ENCODE measurements at regions not wholly inside any gene's neighbourhood (a gene's known extent, or its start where the extent isn't known, plus 50 kb on each side); places are given as distances from the start of the nearest gene placed in this dataset.

DNA sequence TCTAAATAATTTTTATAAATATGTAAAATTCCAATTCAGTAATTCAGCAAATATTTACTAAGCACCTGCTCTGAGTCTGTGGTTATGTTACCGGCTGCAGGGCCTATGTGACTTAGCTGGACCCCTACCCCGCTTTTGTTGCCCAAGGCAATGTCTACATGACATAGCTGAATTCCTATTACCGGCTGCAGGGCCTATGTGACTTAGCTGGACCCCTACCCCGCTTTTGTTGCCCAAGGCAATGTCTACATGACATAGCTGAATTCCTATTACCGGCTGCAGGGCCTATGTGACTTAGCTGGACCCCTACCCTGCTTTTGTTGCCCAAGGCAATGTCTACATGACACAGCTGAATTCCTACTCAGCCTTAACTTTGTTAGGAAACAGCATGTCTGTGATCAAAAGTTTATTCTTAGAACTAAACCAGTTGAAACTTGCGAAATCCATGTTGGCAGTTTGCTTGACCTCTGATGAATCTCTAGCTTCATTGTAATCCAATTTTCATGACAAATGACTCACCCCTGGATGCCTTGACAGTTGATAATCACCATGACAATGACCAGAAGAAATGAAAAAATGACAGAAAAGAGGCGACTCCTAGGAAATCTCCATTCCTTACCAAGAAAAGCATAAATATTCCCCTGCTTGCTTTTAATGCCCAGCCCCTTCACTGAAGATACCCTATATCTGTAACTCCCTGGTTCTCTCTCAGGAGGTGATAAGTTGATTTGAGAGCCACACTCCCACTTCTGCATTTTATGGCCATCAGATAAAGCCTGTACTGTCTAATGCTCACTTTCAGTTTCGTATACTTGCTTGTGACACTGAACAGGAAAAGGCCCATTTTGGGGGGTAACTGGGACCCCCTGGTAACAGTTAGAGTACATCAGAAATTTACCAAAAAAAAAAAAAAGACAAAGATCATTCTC, 148.4 kb upstream of the SYT10 start:
- TF ChIP-seq EZH2phosphoT487 (IDR thresholded peaks at IDR 0.05; ENCODE audit: borderline replicate concordance, low read length) = no peak
- TF ChIP-seq, protein P1, sequence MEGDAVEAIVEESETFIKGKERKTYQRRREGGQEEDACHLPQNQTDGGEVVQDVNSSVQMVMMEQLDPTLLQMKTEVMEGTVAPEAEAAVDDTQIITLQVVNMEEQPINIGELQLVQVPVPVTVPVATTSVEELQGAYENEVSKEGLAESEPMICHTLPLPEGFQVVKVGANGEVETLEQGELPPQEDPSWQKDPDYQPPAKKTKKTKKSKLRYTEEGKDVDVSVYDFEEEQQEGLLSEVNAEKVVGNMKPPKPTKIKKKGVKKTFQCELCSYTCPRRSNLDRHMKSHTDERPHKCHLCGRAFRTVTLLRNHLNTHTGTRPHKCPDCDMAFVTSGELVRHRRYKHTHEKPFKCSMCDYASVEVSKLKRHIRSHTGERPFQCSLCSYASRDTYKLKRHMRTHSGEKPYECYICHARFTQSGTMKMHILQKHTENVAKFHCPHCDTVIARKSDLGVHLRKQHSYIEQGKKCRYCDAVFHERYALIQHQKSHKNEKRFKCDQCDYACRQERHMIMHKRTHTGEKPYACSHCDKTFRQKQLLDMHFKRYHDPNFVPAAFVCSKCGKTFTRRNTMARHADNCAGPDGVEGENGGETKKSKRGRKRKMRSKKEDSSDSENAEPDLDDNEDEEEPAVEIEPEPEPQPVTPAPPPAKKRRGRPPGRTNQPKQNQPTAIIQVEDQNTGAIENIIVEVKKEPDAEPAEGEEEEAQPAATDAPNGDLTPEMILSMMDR (conservative IDR thresholded peaks at IDR 0.05; ENCODE audit: low read depth, low read length) = no peak
- TF ChIP-seq EZH2 (IDR thresholded peaks at IDR 0.05; ENCODE audit: low read length, unreplicated experiment) = no peak

Data from PC-3 (cell line).